GM12878 (cell line): ENCODE measurements at regions not wholly inside any gene's neighbourhood (a gene's known extent, or its start where the extent isn't known, plus 50 kb on each side); places are given as distances from the start of the nearest gene placed in this dataset.

Experiments
- ATAC-seq: fragments of 200-7000 bp; cut with Tn5 transposase; 3 replicates; pipeline ENCODE4 v1.9.1; 2020; ENCODE audit warnings: mild to moderate bottlenecking, moderate library complexity
- BruUV-seq: library from RNA; stranded (reverse); fragments of 400-500 nt; replicated peaks from 2 replicates; lab custom pipeline; 2021; lab: Mats Ljungman, UMichigan
- CTCF ChIA-PET: fragments of 300-600 bp; sonication (Branson Sonifier 250); formaldehyde crosslinking; extraction: SDS; loops from one replicate; lab custom pipeline; 2021; ENCODE audit warnings: inconsistent platforms; lab: Yijun Ruan, JAX
- POLR2A ChIA-PET: fragments of 350-600 bp; formaldehyde crosslinking; extraction: SDS; loops from one replicate; lab custom pipeline; 2021; ENCODE audit warnings: inconsistent platforms; lab: Charles Lee
- RAD21 ChIA-PET: fragments of 300-600 bp; sonication (Branson Sonifier 250); formaldehyde crosslinking; loops from one replicate; lab custom pipeline; 2023; ENCODE audit warnings: antibody characterized with exemption; ENCODE audit not compliant: unreplicated experiment; lab: Charles Lee
- SMC1A ChIA-PET: fragments of 300-600 bp; sonication (Branson Sonifier 250); formaldehyde crosslinking; loops from one replicate; lab custom pipeline; 2023; ENCODE audit not compliant: unreplicated experiment, uncharacterized antibody; lab: Charles Lee
- DNase-seq: peaks from one replicate; pipeline ENCODE4 v3.0.0-alpha.2; 2011; ENCODE audit warnings: low read depth, low spot score
- FAIRE-seq: peaks from 3 replicates; lab custom pipeline; 2011; peaks lifted over from hg19 to GRCh38; lab: Jason Lieb, UNC
- H2AFZ ChIP-seq: 2 replicates; pipeline ENCODE4 v1.6.0; 2011; ENCODE audit warnings: low read depth, low read length, control low read depth; ENCODE audit not compliant: control insufficient read depth
- H3K27ac ChIP-seq: 2 replicates; pipeline ENCODE4 v1.5.1; 2011; ENCODE audit warnings: control low read depth; ENCODE audit not compliant: control insufficient read depth, insufficient read depth
- H3K27me3 ChIP-seq, 2 experiments: replicated peaks in 1 of 2; 2 replicates each; pipeline versions ENCODE4 v1.6.0 to v1.6.1; 2011; ENCODE audit warnings: low read length in 1 of 2; ENCODE audit not compliant: control insufficient read depth in 2 of 2, insufficient read depth in 2 of 2
- H3K36me3 ChIP-seq, 2 experiments: 2 replicates each; pipeline ENCODE4 v1.5.1; 2011; ENCODE audit warnings: low read length in 1 of 2; ENCODE audit not compliant: control insufficient read depth in 2 of 2, insufficient read depth in 2 of 2
- H3K4me1 ChIP-seq: 2 replicates; pipeline ENCODE4 v1.6.1; 2011; ENCODE audit warnings: mild to moderate bottlenecking, low read length, moderate library complexity, mixed read lengths; ENCODE audit not compliant: control insufficient read depth, insufficient read depth
- H3K4me2 ChIP-seq: 2 replicates; pipeline ENCODE4 v1.6.0; 2011; ENCODE audit warnings: control low read depth; ENCODE audit not compliant: control insufficient read depth, insufficient read depth
- H3K4me3 ChIP-seq: fragments of 200-600 bp; sonication (generic); 2 replicates; pipeline ENCODE4 v1.5.1; 2016
- H3K79me2 ChIP-seq: 2 replicates; pipeline ENCODE4 v1.6.0; 2011; ENCODE audit warnings: low read length; ENCODE audit not compliant: control insufficient read depth, insufficient read depth
- H3K9ac ChIP-seq: 2 replicates; pipeline ENCODE4 v1.8.0; 2011; ENCODE audit warnings: low read length, control low read depth, mixed read lengths; ENCODE audit not compliant: control insufficient read depth, insufficient read depth
- H3K9me3 ChIP-seq: replicated peaks from 3 replicates; pipeline ENCODE4 v1.5.1; 2011; ENCODE audit warnings: mild to moderate bottlenecking, low read length; ENCODE audit not compliant: control insufficient read depth, insufficient read depth
- H4K20me1 ChIP-seq: 2 replicates; pipeline ENCODE4 v1.6.0; 2011; ENCODE audit not compliant: control insufficient read depth, insufficient read depth
- BRCA1 ChIP-seq: IDR thresholded peaks from 2 replicates; pipeline ENCODE4 v1.6.1; 2011; ENCODE audit warnings: low read depth, low read length, improper control_type of control experiment
- CHD1 ChIP-seq: IDR thresholded peaks from 2 replicates; pipeline ENCODE4 v1.6.1; 2012; ENCODE audit warnings: low read depth, low read length, improper control_type of control experiment
- CREB1 ChIP-seq: IDR thresholded peaks from 2 replicates; pipeline ENCODE4 v1.6.1; 2012; ENCODE audit warnings: low read depth, mild to moderate bottlenecking, inconsistent platforms
- DPF2 ChIP-seq: fragments of 450-650 bp; IDR thresholded peaks from 2 replicates; pipeline ENCODE4 v1.6.1; 2017; ENCODE audit warnings: mild to moderate bottlenecking
- GABPA ChIP-seq: IDR thresholded peaks from 2 replicates; pipeline ENCODE4 v1.6.1; 2014; ENCODE audit warnings: antibody characterized with exemption, low read depth, mild to moderate bottlenecking, inconsistent platforms
- IKZF2 ChIP-seq, 2 experiments: fragments of 450-650 bp; IDR thresholded peaks; 2 replicates each; pipeline ENCODE4 v1.6.1; 2017; ENCODE audit warnings: mild to moderate bottlenecking in 2 of 2, moderate library complexity in 2 of 2
- MYB ChIP-seq: fragments of 150-350 bp; IDR thresholded peaks from 2 replicates; pipeline ENCODE4 v1.6.1; 2014; ENCODE audit warnings: mild to moderate bottlenecking, low read depth, low read length, borderline replicate concordance
- MYC ChIP-seq: IDR thresholded peaks from 2 replicates; pipeline ENCODE4 v1.6.1; 2011; ENCODE audit warnings: mild to moderate bottlenecking, low read length, moderate library complexity, inconsistent platforms; ENCODE audit not compliant: insufficient read depth, insufficient replicate concordance, insufficient read length, severe bottlenecking
- PAX5 ChIP-seq: IDR thresholded peaks from 2 replicates; pipeline ENCODE4 v1.6.1; 2011; ENCODE audit warnings: low read depth, low read length, borderline replicate concordance
- RAD21 ChIP-seq: IDR thresholded peaks from 2 replicates; pipeline ENCODE4 v1.6.1; 2011; ENCODE audit warnings: mild to moderate bottlenecking, low read depth, low read length, moderate library complexity; ENCODE audit not compliant: insufficient read depth
- RAD51 ChIP-seq: fragments of 450-650 bp; IDR thresholded peaks from 2 replicates; pipeline ENCODE4 v1.6.1; 2016; ENCODE audit warnings: moderate library complexity, mild to moderate bottlenecking, inconsistent platforms
- RB1 ChIP-seq: fragments of 450-650 bp; formaldehyde crosslinking; IDR thresholded peaks from 2 replicates; pipeline ENCODE4 v1.6.1; 2017; ENCODE audit warnings: mild to moderate bottlenecking, borderline replicate concordance
- RBBP5 ChIP-seq: fragments of 200-600 bp; sonication (generic); conservative IDR thresholded peaks from 2 replicates; pipeline ENCODE4 v1.6.1; 2016
- SIN3A ChIP-seq: IDR thresholded peaks from 2 replicates; pipeline ENCODE4 v1.6.1; 2012; ENCODE audit warnings: low read depth, low read length, improper control_type of control experiment
- SREBF1 ChIP-seq: IDR thresholded peaks from 2 replicates; pipeline ENCODE4 v1.6.1; 2012; ENCODE audit warnings: mild to moderate bottlenecking, low read length
- YY1 ChIP-seq: IDR thresholded peaks from 2 replicates; pipeline ENCODE4 v1.6.1; 2011; ENCODE audit warnings: low read depth, mild to moderate bottlenecking, low read length
- ZNF274 ChIP-seq: IDR thresholded peaks from one replicate; pipeline ENCODE4 v1.8.0; 2011; ENCODE audit not compliant: insufficient read length, insufficient read depth
- WGBS: methylation state at CpG from one replicate; pipeline ENCODE4 v1.1.6; 2016; ENCODE audit warnings: low lambda C conversion rate; ENCODE audit not compliant: insufficient replicate concordance, insufficient coverage; ENCODE audit errors: missing lambda C conversion rate; 5-methylcytosine and 5-hydroxymethylcytosine counted together
- in situ Hi-C: fragments of 300-500 bp; cut with MboI; formaldehyde crosslinking; loops from 9 replicates; pipeline ENCODE4 v1.14.3; 2018; ENCODE audit warnings: mixed read lengths
- intact Hi-C: fragments of 100-400 bp; cut with micrococcal nuclease; formaldehyde crosslinking; loops from one replicate; pipeline ENCODE4 v1.14.2; 2022; ENCODE audit not compliant: unreplicated experiment
- TF ChIP-seq, protein P1 (sequence below): fragments of 450-650 bp; IDR thresholded peaks from 2 replicates; pipeline ENCODE4 v1.6.1; 2016; ENCODE audit warnings: mild to moderate bottlenecking
- TF ChIP-seq, protein P2 (sequence below): fragments of 450-650 bp; conservative IDR thresholded peaks from 2 replicates; pipeline ENCODE4 v1.6.1; 2017; ENCODE audit warnings: mild to moderate bottlenecking, moderate library complexity

DNA sequence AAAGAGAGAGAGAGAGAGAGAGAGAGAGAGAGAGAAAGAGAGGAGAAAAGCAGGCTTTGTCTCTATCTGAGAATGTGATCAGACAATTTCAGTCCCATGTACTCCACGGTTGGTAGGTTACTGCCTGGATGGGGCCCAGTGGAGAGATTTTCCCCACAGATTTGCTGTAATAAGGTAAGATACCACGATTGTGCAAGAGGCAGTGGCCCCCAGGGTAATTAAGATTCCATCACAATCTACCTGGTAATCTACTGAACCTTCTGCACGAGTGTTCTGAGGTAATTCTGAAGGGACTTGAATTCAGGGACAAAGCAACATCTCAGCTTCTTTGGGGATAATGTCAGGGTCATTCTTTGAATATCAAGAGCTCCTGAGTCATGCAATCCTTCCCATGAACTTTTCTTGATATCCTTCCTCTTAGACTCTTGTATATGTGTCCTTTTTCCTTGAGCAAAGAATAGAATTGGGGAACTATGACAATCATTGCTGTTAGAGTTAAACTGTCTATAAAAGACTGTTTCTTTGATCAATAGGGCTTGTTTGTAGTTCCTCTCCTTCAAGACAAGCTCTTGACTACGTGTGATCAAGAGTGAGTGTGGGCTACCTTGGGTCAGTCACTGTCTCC lies 306.6 kb downstream of the MAF start:
- ATAC-seq (no peak), DNase-seq (no peak), FAIRE-seq (no peak)
- H3K4me3 ChIP-seq: no peak overlapping the region
- ChIA-PET POLR2A (no interaction called here), RAD21 (no interaction called here), SMC1A (no interaction called here), CTCF (no interaction called here)
- no peaks in the 10 kb centered on the region for H3K4me1 ChIP-seq
- no peaks in the 10 kb centered on the region for H3K79me2 ChIP-seq
- H3K9ac ChIP-seq: no peak overlapping the region
- H3K36me3 ChIP-seq: no peaks in the 10 kb centered on the region
- 0% methylated on average over 4 of the region's 4 CpGs for WGBS
- H3K27ac ChIP-seq: no peak overlapping the region
- no peak overlapping the region for H2AFZ ChIP-seq
- TF ChIP-seq, protein P1, sequence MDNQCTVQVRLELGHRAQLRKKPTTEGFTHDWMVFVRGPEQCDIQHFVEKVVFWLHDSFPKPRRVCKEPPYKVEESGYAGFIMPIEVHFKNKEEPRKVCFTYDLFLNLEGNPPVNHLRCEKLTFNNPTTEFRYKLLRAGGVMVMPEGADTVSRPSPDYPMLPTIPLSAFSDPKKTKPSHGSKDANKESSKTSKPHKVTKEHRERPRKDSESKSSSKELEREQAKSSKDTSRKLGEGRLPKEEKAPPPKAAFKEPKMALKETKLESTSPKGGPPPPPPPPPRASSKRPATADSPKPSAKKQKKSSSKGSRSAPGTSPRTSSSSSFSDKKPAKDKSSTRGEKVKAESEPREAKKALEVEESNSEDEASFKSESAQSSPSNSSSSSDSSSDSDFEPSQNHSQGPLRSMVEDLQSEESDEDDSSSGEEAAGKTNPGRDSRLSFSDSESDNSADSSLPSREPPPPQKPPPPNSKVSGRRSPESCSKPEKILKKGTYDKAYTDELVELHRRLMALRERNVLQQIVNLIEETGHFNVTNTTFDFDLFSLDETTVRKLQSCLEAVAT: no peak
- TF ChIP-seq RB1 (no peak), SREBF1 (no peak), CREB1 (no peak), IKZF2 (IDR thresholded peaks at IDR 0.05) (no peak), MYC (no peak), CHD1 (no peak), YY1 (no peak), GABPA (no peak), RAD21 (no peak), MYB (no peak), ZNF274 (no peak), DPF2 (no peak), PAX5 (no peak), SIN3A (no peak), BRCA1 (no peak), RAD51 (no peak), RBBP5 (no peak)
- TF ChIP-seq, protein P2, sequence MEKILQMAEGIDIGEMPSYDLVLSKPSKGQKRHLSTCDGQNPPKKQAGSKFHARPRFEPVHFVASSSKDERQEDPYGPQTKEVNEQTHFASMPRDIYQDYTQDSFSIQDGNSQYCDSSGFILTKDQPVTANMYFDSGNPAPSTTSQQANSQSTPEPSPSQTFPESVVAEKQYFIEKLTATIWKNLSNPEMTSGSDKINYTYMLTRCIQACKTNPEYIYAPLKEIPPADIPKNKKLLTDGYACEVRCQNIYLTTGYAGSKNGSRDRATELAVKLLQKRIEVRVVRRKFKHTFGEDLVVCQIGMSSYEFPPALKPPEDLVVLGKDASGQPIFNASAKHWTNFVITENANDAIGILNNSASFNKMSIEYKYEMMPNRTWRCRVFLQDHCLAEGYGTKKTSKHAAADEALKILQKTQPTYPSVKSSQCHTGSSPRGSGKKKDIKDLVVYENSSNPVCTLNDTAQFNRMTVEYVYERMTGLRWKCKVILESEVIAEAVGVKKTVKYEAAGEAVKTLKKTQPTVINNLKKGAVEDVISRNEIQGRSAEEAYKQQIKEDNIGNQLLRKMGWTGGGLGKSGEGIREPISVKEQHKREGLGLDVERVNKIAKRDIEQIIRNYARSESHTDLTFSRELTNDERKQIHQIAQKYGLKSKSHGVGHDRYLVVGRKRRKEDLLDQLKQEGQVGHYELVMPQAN: no peak
- in situ Hi-C loops: no loop called here
- no peak overlapping the region for H3K4me2 ChIP-seq
- intact Hi-C loops: no loop called here
- H3K27me3 ChIP-seq: no peaks in the 10 kb centered on the region; a peak in 1 of 4 replicates
- no TSS peak for BruUV-seq
- no peaks in the 10 kb centered on the region for H4K20me1 ChIP-seq
- H3K9me3 ChIP-seq: no peaks in the 10 kb centered on the region; the same call in 2 of the 3 replicates
